HAP-1 (cell line): ENCODE measurements at regions not wholly inside any gene's neighbourhood (a gene's known extent, or its start where the extent isn't known, plus 50 kb on each side); places are given as distances from the start of the nearest gene placed in this dataset.

Experiments
- DNase-seq, 2 experiments: peaks; one replicate each; pipeline ENCODE4 v3.0.0-alpha.2; 2016 to 2020; ENCODE audit warnings: low spot score in 2 of 2
- H3K27me3 ChIP-seq: fragments of 250-450 bp; sonication (Bioruptor Pico); 2 replicates; pipeline ENCODE4 v1.5.1; 2020; ENCODE audit warnings: low read depth, mild to moderate bottlenecking, moderate library complexity
- H3K36me3 ChIP-seq: fragments of 250-450 bp; sonication (Bioruptor Pico); replicated peaks from 2 replicates; pipeline ENCODE4 v1.5.1; 2020; ENCODE audit warnings: mild to moderate bottlenecking
- H3K4me1 ChIP-seq: fragments of 250-450 bp; sonication (Bioruptor Pico); 2 replicates; pipeline ENCODE4 v1.5.1; 2020; ENCODE audit warnings: mild to moderate bottlenecking
- H3K4me3 ChIP-seq: fragments of 250-450 bp; sonication (Bioruptor Pico); 2 replicates; pipeline ENCODE4 v1.5.1; 2020; ENCODE audit warnings: mild to moderate bottlenecking, moderate library complexity
- H3K9me3 ChIP-seq: fragments of 250-450 bp; sonication (Bioruptor Pico); 2 replicates; pipeline ENCODE4 v1.5.1; 2020; ENCODE audit warnings: mild to moderate bottlenecking, moderate library complexity
- in situ Hi-C: fragments of 300-500 bp; cut with MboI; formaldehyde crosslinking; loops from 3 replicates; pipeline ENCODE4 v1.14.3; 2020; ENCODE audit warnings: low sequenced_read_pairs, inconsistent platforms, mixed read lengths

GRCh38 chr7:115775981-115776380, 254.6 kb downstream of the TFEC start:
- Histone ChIP-seq H3K27me3 (no peaks in the 10 kb centered on the region; the same call in 1 of the 2 replicates), H3K4me1 (no peaks in the 10 kb centered on the region), H3K4me3 (no peak overlapping the region), H3K36me3 (no peaks in the 10 kb centered on the region), H3K9me3 (no peaks in the 10 kb centered on the region)
- no peak for DNase-seq
- in situ Hi-C loops = no loop called here

GRCh38 chr7:115763347-115763746, 267.2 kb downstream of the TFEC start:
- H3K4me1 ChIP-seq = no peaks in the 10 kb centered on the region
- in situ Hi-C loops = no loop called here
- no peak for DNase-seq

GRCh38 chr7:115758025-115758424, 272.5 kb downstream of the TFEC start:
- H3K36me3 ChIP-seq = no peaks in the 10 kb centered on the region
- H3K27me3 ChIP-seq = no peaks in the 10 kb centered on the region
- DNase-seq = no peak
- H3K4me3 ChIP-seq = no peak overlapping the region
- no peaks in the 10 kb centered on the region for H3K4me1 ChIP-seq
- H3K9me3 ChIP-seq = no peaks in the 10 kb centered on the region
- in situ Hi-C loops = no loop called here

More at GRCh38 chr7:115763347-115763746, 267.2 kb downstream of the TFEC start:
- no peaks in the 10 kb centered on the region for H3K27me3 ChIP-seq
- no peak overlapping the region for H3K4me3 ChIP-seq
- no peaks in the 10 kb centered on the region for H3K9me3 ChIP-seq
- H3K36me3 ChIP-seq = no peaks in the 10 kb centered on the region

- DNase-seq = no peak
- Histone ChIP-seq H3K36me3 (no peaks in the 10 kb centered on the region), H3K27me3 (no peaks in the 10 kb centered on the region), H3K4me1 (no peaks in the 10 kb centered on the region), H3K4me3 (no peak overlapping the region), H3K9me3 (no peaks in the 10 kb centered on the region)
- in situ Hi-C loops = no loop called here
Observed at GRCh38 chr7:115754226-115754625, 276.3 kb downstream of the TFEC start.

- in situ Hi-C loops = no loop called here
Observed at GRCh38 chr7:115749924-115750323, 280.6 kb downstream of the TFEC start.

GRCh38 chr7:115748123-115748738, 282.3 kb downstream of the TFEC start:
- Histone ChIP-seq H3K36me3 (no peaks in the 10 kb centered on the region), H3K4me1 (no peaks in the 10 kb centered on the region), H3K27me3 (peaks cover 2% of the 10 kb centered on the region; the same call in 1 of the 2 replicates), H3K4me3 (no peak overlapping the region), H3K9me3 (no peaks in the 10 kb centered on the region)
- in situ Hi-C loops = no loop called here
- DNase-seq = no peak

More at GRCh38 chr7:115749924-115750323, 280.6 kb downstream of the TFEC start:
- H3K27me3 ChIP-seq = peaks cover 2% of the 10 kb centered on the region; the same call in 1 of the 2 replicates
- H3K4me3 ChIP-seq = no peak overlapping the region
- no peak for DNase-seq
- H3K4me1 ChIP-seq = no peaks in the 10 kb centered on the region
- H3K36me3 ChIP-seq = no peaks in the 10 kb centered on the region
- H3K9me3 ChIP-seq = no peaks in the 10 kb centered on the region

GRCh38 chr7:115747174-115747573, 283.4 kb downstream of the TFEC start:
- Histone ChIP-seq H3K36me3 (no peaks in the 10 kb centered on the region), H3K9me3 (no peaks in the 10 kb centered on the region), H3K4me1 (no peaks in the 10 kb centered on the region), H3K4me3 (no peak overlapping the region), H3K27me3 (peaks cover 2% of the 10 kb centered on the region; the same call in 1 of the 2 replicates)
- DNase-seq = no peak
- in situ Hi-C loops = no loop called here

GRCh38 chr7:115740043-115740442, 290.5 kb downstream of the TFEC start:
- in situ Hi-C loops = no loop called here
- no peak for DNase-seq
- Histone ChIP-seq H3K9me3 (no peaks in the 10 kb centered on the region), H3K27me3 (no peaks in the 10 kb centered on the region), H3K4me1 (no peaks in the 10 kb centered on the region), H3K36me3 (no peaks in the 10 kb centered on the region), H3K4me3 (no peak overlapping the region)

- DNase-seq = no peak
- Histone ChIP-seq H3K9me3 (no peaks in the 10 kb centered on the region), H3K4me1 (no peaks in the 10 kb centered on the region), H3K4me3 (no peak overlapping the region), H3K36me3 (no peaks in the 10 kb centered on the region), H3K27me3 (no peaks in the 10 kb centered on the region)
- in situ Hi-C loops = no loop called here
Observed at GRCh38 chr7:115734641-115735040, 295.9 kb downstream of the TFEC start.

- no peaks in the 10 kb centered on the region for H3K27me3 ChIP-seq
- no peak for DNase-seq
Observed at GRCh38 chr7:115731796-115732471, 298.6 kb downstream of the TFEC start.

GRCh38 chr7:115728518-115728917, 302.0 kb downstream of the TFEC start:
- Histone ChIP-seq H3K9me3 (no peaks in the 10 kb centered on the region), H3K27me3 (peaks cover 2% of the 10 kb centered on the region; the same call in 1 of the 2 replicates), H3K4me1 (no peaks in the 10 kb centered on the region), H3K36me3 (no peaks in the 10 kb centered on the region), H3K4me3 (no peak overlapping the region)
- in situ Hi-C loops = no loop called here
- DNase-seq = no peak

More at GRCh38 chr7:115731796-115732471, 298.6 kb downstream of the TFEC start:
- no peak overlapping the region for H3K4me3 ChIP-seq
- H3K4me1 ChIP-seq = no peaks in the 10 kb centered on the region
- no peaks in the 10 kb centered on the region for H3K9me3 ChIP-seq
- H3K36me3 ChIP-seq = no peaks in the 10 kb centered on the region
- in situ Hi-C loops = no loop called here

- no peaks in the 10 kb centered on the region for H3K36me3 ChIP-seq
- peaks cover 5% of the 10 kb centered on the region; the same call in 1 of the 2 replicates for H3K27me3 ChIP-seq
- no peaks in the 10 kb centered on the region for H3K9me3 ChIP-seq
- H3K4me1 ChIP-seq = no peaks in the 10 kb centered on the region
- in situ Hi-C loops = no loop called here
- no peak overlapping the region for H3K4me3 ChIP-seq
- peak; percentile 24 to 55 for DNase-seq
Observed at GRCh38 chr7:115724400-115725056, 306.0 kb downstream of the TFEC start.

GRCh38 chr7:115722302-115722977, 308.1 kb downstream of the TFEC start:
- no peak for DNase-seq
- no peak overlapping the region for H3K4me3 ChIP-seq
- no peaks in the 10 kb centered on the region for H3K9me3 ChIP-seq
- no peaks in the 10 kb centered on the region for H3K4me1 ChIP-seq
- peaks cover 7% of the 10 kb centered on the region for H3K27me3 ChIP-seq
- H3K36me3 ChIP-seq = no peaks in the 10 kb centered on the region
- in situ Hi-C loops = no loop called here
